HG03045 (cell line): ENCODE measurements at regions not wholly inside any gene's neighbourhood (a gene's known extent, or its start where the extent isn't known, plus 50 kb on each side); places are given as distances from the start of the nearest gene placed in this dataset.

ENCODE experiments used
- ATAC-seq: cut with Tn5 transposase; IDR thresholded peaks from one replicate; pipeline ENCODE4 v1.9.1; 2021; ENCODE audit warnings: mild to moderate bottlenecking, moderate library complexity; ENCODE audit not compliant: unreplicated experiment

DNA sequence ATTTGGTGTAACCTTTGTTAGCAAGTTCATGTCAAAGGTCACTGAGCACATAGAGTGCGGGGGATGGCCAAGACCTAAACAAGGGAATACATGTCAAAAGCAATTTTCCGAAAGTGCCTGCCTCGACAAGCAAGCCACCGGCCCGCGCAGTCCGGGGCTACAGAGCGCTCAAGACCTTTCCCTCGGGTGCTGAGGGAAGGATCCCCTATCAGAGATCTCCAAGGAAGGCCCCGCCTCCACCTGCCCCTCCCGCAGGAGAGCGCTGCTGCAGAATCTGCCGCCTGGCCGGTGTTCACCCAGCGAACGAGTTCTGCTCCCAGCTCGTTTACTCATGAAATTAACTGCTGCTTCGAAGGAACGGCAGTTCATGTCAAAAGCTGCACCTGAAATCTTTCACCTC lies 252.7 kb downstream of the BMP7 start:
- ATAC-seq: no peak

DNA sequence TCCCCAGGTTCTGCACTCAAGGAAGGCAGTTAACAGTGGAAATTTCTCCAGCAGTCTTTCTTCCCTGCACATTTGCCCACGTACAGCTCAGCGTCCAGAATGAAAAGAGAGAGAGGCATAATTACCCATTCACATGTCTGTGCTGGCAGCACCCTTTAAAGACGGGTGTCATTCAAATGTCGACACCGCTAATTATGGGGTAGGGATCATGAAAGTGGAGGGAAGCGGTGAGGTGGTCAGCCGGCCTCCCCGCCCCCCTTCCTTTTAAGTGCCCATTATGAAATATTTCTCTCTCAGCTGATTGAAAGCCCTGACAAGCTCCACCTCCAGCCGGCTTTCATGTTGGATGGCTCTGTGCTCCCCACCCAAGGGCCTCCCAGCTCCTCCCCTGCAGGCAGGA lies 246.1 kb downstream of the BMP7 start:
- ATAC-seq: no peak

DNA sequence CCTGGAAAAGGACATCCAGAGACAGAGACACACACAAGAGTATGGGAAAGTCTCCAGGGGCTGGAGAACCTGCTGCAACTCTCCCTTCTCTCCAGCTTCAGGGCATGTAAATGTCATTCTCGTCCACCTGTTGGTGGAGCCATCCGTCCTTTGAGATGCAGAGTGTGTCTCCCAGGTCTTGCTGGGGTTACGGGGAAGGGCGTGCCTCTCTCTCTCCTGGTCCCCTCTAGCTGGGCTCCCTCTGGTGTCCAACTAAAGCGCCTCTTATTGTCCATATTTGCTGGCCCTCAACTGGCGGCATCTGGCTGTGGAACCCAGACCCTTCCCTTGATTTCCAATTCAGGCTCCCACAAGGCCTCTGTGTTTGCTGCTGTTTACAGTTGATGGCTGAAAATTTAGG lies 244.1 kb downstream of the BMP7 start:
- no peak for ATAC-seq

DNA sequence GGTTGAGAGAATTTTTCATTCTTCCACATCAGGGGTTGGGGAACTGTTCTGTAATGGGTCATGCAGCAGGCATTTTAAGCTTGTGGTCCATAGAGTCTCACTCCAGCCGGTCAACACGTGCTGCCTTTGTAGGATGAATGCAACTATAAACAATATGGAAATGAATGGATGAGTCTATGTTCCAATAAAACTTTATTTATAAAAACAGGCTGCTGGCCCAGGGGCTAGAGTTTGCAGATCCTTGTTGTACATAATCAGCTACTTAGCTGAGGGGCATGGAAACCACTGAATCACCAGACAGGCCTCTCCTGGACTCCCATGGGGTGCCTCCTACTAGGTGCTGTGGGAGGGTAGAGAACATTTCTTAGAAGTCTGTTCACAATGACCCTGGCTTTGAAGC lies 243.4 kb downstream of the BMP7 start:
- no peak for ATAC-seq

DNA sequence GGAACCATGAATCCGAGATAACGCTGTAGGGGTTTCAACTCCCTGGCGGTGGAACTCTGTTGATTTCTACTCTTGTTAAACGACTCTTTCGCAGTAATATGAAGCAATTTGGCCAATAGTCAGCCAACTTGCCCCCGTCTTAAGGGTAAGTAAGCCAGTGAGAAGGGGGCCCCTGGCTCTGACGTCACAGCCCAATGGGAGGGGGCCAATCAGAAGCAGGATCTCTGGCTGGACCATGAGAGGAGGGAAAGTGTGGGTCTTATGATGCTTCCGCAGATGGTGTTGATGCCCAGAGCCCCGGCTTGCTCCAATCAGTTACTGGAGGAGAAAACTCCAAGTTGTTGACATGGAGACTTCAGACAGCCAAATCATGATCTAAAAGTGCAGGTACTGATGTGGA lies 242.4 kb downstream of the BMP7 start:
- ATAC-seq: no peak

DNA sequence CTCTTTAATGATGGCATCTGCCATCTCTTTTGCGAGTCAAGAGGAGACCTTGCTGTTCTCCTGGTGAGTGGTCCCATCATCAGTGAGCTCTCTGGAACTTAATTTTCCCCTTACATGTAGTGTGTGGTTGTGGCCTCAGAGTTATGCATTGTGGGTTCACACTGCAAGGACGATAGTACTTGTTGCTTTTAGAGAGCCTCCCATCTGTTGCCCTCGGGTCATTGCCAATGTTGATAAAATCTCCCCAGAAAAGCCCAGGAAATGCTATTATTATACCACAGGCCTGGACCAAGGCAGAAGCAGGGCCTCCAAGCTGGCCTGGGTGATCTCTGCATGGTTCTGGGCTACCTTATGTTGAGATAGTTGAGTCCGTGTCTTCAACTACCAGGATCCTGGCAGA lies 241.6 kb downstream of the BMP7 start:
- ATAC-seq: no peak

DNA sequence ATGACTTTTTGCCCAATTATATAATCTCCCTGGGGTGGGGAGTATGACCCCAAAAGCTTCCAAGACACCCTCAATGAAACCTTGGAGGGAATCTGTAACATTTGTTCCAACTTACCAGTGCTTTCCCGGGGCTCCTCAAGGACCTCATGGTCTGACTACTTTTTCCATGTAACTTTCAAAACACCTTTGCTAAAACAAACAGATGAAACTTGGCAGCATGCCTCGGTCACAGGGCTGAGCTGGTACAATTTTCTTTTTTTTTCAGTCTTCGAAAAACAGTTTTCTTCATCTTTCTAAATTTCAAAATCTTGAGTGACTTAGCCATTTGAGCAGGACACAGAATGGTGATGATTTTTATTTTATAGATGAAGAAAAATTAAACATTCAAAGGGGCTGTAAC lies 241.2 kb downstream of the BMP7 start:
- ATAC-seq: no peak

DNA sequence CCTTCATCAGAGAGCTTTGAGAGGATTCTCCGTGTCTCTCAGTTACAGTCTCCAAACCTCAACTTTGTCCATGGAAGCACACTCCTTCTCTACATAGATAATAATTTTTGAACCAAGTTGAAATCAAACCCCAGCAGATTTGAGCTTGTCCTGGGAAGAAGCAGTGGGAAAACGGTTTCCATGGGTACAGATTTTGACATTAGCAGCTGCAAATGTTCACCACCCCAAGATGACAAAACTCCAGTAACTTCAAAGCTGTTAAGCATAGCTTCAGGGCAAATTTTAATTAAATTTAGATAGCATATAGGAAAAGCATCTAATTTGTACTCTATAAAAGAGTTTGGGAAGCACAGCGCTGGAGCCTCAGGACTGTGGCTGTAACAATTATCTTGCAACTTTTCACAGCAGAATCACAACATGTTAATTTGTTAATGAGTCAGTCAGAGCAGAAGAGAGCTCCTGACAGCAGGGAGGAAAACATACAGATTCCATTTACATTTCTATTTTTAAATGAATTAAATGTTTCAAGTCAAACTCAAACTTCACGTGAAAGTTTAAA lies 240.7 kb downstream of the BMP7 start:
- ATAC-seq: no peak

DNA sequence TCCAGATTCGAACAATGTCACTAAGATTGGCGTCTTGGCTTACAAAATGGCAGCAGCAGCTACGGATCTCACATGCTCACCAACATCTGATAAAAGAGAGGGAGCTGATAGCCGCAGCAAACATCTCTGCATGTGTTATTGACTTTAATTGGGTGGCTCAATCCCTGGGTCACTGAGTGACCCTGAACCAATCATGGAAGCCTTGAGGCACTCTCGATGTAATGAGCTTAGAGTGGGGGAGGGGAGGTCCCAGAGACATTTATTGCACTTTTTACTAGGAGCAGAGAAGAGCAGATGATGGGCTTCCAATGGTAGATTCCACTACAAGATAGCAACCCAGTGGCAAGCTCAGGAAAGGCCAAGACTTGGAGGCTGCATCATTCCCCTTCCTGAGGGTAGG lies 238.7 kb downstream of the BMP7 start:
- ATAC-seq: no peak

DNA sequence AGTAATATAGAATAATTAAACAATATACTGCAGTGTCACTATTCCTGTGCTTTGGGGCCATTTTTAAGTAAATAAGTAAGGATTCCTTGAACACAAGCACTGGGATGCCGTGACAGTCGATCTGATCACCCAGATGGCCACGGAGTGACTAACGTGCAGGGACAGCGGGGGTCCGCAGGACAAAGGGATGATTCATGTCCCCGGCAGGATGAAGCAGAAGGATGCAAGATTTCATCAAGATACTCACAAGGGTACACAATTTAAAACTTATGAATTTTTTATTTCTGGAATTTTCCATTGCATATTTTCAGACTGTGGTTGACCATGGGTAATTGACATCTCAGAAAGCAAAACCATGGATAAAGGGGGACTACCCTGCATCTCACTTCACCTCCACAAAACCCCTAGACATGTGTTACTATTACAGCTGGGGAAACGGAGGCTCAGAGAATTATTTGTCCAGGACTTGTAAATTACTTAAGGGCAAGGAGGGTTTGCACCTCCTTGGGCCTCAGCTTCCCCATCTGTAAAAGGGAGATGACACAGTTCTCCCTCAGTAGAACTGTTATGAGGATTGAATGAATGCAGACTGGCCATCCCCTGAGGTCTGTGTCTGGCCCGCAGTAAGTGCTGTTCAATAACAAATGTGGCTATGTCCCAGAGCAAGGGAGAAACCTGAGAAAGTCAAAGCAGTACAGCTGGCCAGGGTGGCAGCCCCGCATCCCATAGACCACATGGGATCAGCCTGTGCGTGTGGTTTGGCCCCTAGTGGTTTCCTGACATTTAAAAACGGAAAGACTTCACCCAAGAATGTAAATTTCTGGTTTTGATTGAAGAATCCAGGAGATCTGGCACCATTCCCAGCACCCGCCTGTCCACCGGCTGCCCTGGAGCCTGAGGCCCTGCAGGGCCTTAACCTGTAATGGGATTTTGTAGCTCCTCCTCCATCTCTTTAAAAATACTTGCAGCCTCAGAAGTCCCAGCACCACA lies 235.5 kb downstream of the BMP7 start:
- ATAC-seq: no peak

DNA sequence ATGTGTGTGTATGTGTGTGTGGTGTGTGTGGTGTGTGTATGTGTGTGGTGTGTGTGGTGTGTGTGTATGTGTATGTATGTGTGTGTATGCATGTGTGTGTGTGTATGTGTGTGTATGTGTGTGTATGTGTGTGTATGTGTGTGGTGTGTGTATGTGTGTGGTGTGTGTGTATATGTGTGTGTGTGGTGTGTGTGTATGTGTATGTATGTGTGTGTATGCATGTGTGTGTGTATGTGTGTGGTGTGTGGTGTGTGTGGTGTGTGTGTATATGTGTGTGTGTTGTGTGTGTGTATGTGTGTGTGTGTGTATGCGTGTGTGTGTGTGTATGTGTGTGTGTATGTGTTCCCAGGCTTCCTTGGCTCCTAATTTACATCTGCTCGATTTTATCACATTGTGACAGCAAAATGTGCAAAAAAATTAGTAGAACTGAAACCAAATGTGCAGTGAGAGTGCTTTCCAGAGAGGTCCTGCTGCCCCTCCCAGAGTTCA lies 234.5 kb downstream of the BMP7 start:
- no peak for ATAC-seq

DNA sequence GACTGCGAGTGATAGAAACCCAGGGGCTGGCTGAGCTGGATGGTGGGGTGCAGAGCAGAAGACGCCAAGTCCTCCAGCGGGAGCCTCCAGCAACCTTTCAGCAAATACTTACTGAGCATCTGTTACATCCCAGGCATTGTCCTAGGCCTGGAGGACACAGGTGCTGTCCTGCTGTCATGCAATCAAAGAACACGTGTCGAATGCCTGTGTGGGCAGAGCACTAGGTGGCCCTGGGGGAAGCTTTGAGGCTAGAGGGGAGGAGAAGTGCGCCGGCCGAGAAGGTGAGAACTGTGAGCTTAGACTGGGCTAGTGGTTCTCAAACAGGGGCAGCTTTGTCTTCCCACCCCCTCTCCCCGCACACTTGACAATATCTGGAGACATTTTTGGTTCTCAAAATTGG lies 233.6 kb downstream of the BMP7 start:
- no peak for ATAC-seq

DNA sequence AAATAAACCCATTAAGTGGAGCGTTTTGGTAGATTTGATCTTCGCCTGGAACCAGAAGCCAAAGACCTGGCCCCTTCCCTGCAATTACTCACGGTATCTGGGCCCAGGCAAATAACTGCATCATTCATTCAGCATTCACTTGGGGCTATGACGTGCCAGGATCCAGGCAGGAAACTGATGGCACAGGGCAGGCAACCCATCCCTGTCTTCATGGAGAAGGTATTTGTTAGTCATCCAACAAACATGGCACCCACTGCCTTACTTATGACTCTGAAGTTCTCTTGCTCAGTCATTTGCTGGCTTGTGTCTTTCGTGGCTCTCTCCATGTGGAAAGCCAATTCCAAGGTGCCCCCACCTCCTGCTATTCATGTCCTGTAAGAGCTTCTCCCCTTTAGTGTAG lies 232.4 kb downstream of the BMP7 start:
- no peak for ATAC-seq

DNA sequence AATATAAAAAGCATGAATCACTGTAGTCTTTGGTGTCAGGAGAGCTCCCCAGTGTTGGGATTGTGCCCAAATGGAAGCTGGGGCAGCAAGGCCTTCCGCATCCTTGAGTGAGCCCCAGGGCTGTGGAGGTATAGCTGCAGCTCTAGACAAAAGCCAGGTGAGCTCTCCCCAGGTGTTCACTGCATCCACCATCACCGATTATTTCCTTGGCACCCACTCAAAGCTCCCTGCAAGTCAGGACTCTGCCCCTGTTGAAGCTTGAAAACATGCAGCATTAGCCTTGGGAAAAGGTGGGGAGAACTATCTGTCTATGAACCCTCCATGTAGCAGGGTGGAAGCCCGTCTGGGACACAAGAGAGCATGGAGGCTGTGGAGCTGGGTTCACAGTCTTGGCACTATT lies 228.8 kb downstream of the BMP7 start:
- ATAC-seq: no peak

DNA sequence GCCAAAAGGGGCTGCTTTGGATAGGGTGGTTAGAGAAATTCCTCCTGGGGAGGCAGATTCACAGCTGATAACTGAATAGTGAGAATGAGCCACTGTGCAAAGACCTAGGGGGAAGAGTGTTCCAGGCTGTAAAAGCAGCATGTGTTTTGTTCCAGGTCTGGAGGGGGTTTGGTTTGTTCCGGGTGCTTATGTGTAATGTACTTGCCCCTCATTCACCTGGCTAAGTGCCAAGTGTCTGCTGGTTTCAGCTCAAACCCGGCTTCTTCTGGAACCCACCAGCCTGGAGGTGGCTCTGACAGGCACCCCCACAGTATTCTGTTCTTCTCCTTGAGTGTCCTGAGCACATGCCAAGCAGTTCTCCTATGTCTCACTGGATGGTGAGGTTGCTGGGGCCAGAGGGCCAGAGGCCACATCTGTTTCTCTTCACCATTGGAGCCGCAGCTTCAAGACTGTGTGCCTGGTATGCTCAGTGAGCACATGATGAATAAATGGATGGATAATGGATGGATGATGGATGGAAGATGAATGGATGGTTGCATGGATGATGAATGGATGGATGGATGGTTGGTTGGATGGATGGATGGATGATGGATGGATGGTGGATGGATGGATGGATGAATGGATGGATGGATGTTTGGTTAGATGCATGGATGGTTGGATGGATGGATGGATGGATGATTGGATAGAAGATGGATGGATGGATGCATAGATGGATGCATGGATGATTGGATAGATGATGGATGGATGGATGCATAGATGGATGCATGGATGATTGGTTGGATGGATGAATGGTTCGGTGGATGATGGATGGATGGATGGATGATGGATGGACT lies 227.6 kb downstream of the BMP7 start:
- no peak for ATAC-seq

DNA sequence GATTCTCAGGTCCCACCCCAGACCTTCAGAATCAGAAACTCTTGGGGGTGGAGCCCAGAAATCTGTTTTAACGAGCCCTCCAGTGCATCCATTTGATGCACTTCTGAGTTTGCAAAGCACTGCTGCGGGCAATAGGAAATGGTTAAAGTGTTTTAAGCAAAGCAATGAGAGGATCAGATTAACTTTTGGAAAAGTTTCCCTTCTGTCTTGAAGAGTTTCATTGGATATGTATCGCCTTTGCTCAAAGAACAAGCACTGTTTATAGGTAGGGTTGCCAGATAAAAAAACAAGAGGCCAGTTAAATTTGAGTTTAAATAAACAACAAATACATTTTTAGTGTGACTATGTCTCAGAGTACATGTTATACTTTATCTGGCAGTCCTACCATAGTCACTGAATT lies 226.0 kb downstream of the BMP7 start:
- ATAC-seq: no peak

DNA sequence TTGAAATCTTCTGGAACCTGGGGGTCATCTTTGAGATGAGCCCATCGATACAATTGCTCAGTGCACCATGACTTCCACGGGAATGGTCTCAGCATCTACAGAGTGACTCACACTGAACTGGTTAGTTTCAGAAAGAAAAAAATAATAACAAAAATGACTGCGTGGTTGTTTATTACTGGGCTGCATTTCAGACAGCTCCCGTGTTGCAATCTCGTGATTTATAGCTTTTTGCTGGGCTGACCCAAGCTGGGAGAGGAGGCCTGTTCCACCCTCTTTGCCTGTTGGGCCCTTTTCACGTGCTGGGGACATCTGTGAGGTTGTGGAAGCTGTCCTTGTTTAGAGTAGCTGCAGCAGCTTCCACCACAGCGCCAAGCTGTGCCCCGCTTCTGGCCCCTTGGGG lies 225.5 kb downstream of the BMP7 start:
- no peak for ATAC-seq

DNA sequence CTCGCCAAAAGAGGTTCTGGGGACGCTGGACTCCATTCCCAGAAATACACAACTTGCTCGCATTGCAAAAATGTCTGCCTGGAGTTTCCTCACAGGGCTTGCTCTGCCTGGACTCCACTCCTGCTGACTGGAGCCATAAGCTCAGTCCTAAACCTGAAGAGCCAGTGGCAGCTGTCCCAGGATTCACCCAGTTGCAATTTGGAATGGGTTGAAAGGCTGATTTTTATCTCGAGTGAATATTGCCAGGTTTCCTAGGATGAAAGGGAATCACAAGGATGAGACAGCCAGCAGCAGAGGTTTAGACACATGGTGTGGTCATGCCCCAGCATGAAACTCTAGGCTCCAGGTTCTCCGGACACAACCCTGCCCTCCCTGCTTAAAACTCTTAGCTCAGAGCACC lies 223.3 kb downstream of the BMP7 start:
- no peak for ATAC-seq

DNA sequence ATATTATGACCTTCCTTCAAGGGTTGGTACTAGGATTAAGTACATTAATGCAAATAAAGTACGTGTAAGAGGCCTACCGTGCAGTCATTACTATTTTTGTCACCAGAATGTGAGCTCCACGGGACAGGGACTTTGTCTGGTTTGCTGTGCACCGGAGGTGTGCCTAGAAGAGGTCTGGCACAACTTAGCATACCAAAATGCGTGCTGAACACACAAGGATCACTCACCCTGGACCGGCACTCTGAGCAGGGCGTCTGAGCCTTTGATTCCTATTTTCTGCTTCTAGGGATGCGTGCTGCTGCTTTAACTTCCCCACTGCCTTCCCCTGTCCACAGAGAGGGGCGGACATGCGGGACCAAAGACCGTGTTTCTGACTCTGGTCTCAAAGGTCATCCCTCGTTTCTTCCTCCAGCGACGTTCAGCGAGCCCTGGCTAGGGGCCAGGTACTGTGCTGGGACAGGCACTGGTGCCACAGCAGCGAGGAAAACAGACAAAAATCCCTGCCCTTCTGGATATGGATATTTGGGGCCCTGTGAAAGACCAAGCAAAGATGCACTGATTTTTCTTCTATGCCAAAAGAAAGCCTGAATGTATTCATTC lies 222.7 kb downstream of the BMP7 start:
- ATAC-seq: no peak

DNA sequence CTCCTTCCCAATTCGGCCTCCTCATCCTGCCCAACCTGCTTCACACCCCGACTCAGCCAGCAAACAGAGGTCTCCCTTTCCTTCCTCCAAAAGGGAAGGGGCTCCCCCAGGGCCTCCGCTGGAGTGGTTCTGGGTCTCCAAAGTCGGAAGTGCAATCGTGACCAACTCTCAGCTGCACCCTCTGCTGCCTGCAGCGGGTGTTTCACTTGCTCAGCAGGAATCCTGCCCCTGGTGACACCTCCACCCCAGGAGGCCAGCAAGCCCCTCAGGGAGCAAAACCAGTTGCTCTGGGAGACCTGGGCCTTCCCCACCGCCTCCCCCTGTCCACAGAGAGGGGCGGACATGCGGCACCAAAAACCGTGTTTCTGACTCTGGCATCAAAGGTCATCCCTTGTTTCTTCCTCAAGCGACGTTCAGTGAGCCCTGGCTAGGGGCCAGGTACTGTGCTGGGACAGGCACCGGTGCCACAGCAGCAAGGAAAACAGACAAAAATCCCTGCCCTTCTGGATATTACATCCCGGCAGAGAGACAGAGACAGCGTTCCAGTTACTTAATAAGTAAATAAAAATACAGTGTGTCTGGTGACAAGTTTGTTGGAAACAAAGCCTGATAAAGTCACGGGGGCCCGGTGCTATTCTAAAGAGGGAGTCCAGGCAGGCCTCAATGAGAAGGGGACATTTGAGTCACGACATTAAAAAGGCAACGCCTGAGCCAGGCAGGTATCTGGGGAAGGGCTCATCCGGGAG lies 219.0 kb downstream of the BMP7 start:
- no peak for ATAC-seq
